TTC549 (cell line): ENCODE measurements at regions not wholly inside any gene's neighbourhood (a gene's known extent, or its start where the extent isn't known, plus 50 kb on each side); places are given as distances from the start of the nearest gene placed in this dataset.
"Not testable (repeated sequence)": the region's sequence is repeated elsewhere in the genome, so short reads cannot be mapped to it uniquely, and the experiment has no call there.

Experiments
- FAIRE-seq: peaks from 2 replicates; lab custom pipeline; 2012; peaks lifted over from hg19 to GRCh38; lab: Jason Lieb, UNC

DNA sequence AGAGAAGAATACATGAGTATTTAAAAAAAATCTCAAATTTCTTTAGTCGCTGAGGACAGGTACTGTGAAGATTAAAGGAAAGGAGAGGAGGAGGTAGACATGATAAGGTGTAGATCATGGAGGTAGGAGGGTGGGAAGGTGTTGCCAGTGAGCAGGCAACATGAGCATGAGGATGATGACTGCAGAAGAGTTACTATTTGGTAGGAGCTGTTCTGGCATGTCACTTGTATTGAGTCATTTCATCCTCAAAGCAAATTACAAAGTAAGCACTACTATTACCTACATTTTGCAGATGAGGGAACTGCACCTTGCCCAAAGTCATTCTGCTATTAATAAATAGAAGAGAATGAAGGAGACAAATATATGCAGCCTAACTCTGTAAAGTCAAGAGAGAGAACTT, 435.8 kb upstream of the KLF12 start:
- FAIRE-seq: no peak

DNA sequence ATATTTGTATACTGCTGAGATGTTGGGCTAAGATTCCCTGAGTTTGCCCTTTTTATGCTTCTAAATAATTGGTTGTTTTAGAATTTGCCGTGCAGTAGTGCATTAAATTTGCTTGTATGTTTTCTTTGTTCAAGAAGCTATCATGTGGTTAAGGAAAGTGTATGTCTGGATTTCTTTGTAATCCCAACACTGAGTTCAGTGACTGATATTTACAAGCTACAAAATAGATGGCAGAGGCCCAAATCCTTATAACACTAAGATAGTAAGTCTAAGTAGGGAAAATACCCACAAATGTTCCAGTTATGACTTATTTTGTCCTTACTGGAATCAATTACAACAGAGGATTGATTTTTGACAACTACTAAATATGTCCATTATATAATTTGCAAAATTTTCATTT, 435.0 kb upstream of the KLF12 start:
- no peak for FAIRE-seq

DNA sequence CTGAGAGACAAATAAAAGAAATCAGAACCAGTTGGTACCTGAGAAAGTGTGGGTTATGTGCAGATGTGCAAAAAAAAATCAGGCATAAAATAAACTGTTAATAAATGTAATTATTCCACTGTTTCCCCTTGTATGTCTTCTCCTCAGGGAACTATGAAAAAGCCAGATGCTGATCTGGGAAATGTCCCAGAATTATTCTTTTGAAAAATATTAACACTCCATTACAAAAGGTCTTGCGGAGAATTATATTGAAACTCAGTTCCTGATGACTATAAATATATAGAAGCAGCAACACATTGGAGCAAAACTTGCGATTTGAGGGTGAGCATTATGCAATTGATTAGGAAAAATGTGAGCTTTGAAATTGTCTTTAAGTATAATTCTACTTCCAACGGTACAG, 433.3 kb upstream of the KLF12 start:
- FAIRE-seq: no peak

DNA sequence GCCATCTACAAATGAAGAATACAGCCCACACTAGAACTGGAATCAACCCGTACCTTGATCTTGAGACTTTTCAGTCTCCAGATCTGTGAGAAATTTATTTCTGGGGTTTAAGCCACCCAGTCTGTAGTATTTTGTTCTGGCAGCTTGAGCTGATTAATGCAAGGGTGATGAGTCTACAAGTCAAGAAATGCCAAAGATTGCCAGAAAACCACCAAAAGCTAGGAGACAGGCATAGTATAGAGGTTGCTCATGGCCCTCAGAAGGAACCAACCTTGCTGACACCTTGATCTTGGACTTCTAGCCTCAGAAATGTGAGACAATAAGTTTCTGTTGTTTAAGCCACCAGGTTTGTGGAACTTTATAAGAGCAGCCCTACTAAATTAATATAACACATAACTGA, 428.2 kb upstream of the KLF12 start:
- no peak for FAIRE-seq

DNA sequence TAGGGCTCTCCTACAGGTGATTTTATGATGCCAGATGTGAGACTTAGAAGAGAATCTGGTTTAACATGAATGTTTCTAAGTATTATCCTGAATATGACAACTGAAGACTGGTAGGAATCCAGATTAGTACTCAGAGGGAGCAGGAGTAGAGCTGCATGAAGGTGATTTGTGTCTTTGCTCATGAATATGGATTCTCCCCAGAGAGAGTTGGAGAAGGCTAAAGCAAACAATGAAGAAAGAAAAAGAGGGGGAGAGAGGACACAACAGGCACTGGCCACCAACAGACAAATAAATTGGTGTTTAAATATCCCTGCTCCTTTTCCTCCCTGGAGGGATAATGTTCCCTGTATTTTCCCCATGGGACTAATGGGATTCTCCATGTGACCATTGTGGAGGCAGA, 427.0 kb upstream of the KLF12 start:
- no peak for FAIRE-seq

DNA sequence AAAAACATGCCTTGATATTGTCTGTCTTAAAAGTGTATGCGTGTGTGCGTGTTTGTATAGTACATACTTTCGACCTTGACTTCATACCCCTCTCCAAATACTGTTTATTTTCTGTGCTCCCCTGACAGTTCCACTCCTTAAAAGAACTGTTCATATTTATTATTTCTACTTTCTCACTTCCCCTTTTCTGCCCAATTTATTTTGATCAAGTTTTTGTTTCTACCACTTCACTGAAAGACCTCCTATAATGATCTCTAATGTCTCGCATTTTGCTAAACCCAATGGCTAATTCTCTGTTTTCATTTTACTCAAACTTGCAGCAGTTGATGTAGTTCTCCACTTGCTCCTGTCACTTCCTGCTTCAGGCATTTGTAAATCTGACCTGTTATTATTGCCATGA, 426.1 kb upstream of the KLF12 start:
- no peak for FAIRE-seq

DNA sequence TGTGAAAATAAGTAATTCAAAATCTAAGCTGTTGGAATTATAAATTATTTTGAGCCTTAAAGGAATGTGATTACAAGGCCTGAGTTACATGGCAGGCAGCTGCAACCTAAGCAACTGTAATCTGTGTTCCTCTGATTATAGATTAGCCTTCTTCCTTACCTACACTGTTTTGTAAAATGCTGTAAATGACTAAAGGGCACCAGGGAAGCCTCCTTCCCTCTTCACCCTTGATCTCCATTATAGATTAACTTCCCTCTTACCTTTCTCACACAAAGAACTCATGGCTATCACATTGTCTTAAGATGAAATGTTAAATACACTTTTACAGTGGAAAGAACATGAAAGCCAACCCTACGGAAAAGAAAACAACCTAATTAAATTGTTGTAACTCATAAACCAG, 423.7 kb upstream of the KLF12 start:
- FAIRE-seq: no peak

DNA sequence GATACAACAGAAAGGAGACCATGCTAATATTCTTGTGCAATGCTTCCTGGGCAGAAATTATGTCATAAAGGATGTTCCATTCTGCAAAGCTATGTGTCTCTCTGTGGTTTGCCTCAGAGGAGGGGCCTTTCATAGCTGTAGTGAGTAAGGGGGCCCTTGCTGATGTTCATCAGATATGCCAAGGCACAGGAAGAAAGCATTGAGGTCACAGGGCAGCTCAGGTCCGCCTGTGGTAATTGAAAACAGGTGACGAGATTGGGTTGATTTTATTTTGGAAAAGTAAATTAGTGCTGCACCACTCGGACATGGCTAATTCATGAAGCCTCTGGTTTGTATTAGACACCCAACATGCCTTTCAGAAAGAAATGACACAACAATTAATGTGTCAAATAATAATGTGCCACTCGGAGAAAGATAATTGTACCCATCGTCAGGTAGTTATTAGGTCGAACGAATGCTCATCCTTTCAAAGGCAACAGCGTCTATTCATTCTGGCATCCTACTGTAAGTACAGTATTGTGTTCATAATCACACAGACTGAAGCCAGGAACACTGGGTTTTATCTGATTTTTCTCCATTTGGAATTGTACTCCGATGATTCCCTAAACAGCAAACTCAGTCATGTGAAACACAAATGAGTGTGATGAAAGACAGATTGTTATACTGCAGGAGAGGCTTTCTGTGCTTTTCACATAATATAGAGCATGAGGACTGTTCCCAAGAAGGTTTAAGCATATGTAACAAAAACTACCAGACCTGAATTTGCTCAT, 421.6 kb upstream of the KLF12 start:
- FAIRE-seq: no peak

DNA sequence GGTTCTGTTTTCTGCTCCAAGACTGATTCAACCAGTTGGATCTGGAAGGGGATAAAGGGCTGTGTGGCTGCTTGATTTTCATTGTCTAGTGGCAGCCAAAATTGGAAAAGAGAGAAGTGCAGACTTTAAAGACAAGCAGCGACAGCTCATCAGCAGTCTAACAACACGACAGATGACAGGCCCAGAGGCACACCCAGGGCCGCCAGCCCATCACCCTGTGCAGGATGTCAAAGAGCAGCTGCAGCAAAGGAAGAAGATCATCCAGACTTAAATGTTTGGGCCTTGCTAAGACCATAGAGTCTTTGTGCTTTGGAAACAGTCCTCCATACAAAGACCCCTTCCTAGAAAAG, 421.0 kb upstream of the KLF12 start:
- FAIRE-seq: no peak

DNA sequence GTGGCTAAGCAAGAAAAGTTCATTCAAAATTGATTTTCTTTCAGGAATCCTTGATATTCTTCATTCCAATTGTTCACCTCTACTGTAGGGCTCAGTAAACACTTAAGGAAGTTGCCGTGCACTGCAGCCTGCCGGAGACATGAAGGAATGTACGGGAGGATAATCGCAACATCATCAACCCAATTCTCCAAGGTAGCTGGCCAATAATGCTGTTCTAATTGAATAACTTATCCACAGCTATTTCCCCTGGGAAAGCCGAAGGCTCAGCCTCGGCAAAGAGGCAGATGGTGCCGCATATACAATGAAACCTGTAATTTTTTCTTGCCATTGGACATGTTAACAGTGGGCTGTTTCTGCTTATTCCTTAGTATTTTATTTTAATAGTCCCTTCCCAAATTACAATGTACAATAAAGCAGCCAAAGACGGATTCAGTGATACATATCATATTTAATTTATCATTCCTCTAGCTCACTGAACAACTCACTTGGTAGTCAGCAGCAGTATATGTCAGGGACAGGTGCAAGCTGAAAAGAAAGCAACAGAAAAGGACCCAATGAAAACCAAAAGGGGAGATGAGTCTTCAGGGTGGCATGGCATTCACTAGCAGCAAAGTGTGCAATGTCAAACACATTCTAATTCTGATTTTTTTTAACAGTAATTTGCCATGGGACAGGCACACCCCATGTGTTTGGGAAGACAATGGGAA, 420.5 kb upstream of the KLF12 start:
- no peak for FAIRE-seq

DNA sequence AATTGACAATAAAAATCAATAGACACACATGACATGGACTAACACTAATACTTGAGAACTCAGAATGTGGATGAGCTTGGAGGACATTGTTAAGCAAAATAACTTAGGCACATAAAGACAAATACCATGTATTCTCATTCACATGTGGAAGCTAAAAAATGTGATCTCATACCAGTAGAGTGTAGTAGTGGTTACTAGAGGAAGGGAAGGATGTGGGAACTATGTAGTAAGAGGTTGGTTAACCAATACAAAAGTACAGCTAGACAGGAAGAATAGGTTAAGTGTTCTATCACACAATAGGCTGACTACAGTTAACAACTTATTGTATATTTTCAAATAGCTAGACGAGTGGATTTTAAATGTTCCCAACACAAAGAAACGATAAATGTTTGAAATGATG, 415.8 kb upstream of the KLF12 start:
- FAIRE-seq: no peak

DNA sequence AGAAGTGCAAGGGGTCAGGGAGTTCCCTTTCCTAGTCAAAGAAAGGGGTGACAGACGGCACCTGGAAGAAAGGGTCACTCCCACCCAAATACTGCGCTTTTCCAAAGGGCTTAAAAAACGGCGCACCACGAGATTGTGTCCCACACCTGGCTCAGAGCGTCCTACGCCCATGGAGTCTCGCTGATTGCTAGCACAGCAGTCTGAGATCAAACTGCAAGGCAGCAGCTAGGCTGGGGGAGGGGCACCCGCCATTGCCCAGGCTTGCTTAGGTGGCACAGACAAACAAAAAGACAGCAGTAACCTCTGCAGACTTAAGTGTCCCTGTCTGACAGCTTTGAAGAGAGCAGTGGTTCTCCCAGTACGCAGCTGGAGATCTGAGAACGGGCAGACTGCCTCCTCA, 402.4 kb upstream of the KLF12 start:
- FAIRE-seq: not testable (repeated sequence)

DNA sequence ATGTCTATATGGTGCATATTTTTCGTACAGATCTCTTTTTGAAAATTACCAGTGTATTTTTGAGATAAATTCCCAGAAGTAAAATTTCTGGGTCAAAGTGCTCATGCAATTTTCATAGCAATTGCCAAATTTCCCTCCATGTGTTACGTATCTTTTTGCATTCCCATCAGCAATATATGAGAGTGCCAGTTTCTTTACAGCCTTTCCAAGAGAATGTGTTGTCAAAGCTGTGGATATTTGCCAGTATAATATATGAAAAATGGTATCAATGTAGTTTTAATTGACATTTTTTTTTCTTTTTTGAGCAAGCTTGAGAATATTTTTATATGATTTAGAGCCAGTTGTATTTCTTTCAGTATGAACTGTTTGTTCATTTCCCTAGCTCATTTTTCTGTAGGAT, 399.0 kb upstream of the KLF12 start:
- no peak for FAIRE-seq

DNA sequence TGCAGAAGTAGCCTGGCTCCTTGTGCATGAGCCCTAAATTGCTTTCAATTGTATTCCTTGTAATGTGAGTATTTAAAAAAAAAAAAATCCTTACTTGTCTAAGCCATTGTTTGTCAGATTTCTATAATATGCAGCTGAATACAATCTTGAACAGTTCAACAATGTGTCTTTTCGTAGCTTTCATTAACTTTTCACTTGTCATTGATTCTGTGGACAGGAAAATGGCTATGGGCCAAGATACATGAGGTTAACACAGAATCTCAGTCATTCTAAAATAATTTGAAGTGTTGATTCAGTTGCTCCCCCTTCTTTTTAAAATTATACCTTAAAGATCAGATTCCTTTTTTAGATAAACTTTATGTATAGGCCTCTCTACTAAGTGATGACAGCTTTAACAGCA, 395.8 kb upstream of the KLF12 start:
- no peak for FAIRE-seq

DNA sequence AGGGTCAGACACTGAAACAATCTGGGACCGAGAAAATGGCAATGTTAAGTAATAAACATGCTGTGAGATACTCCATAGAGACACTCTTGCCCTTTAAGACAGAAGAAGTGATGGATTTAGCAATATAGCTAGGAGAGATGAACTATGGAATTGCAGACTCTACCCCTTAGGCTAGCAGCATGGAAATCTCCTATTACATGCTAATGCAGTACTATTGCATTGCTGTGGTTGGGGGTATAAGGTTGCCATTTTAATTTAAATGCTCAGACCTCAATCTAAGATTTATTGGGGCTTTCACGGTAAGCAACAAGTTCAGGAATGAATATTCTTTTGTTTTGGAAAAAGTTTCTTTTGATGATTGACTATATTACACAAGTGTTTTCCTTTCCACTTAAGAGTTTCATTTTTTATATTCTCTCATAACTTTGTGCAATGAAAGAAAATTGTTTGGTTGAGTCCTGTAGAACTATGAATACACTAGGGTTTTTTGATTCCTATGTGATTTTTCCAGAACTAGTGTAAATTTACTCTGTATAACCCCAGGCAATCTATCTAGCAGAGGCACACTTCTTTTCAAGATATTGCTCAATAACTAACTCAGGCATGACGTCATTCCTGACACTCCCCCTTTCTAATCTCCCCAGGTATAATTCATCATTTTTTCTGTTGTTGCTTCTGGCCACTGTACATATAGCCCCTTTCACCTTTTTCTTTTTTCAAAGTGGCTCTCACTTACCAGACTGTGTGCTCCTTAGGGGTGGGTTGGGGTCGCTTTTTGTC, 394.7 kb upstream of the KLF12 start:
- FAIRE-seq: no peak

DNA sequence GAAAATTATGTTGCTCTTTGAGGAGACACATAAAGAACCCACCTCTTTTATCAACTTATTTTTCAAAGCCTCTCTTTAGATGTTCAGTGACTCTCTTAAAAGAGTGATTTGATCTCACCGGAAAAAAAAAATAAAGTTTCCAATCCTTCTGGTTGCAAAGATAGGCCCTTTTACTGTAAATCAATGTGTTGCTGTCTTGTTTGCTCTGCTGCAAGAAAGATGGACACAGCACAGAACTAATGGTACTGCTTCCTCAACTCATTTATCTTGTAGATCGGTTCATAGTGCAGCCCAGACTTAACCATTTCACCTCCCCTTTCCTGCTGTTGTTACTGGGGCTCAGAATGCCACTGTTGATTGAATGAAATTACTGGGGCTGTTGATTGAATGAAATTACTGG, 388.9 kb upstream of the KLF12 start:
- no peak for FAIRE-seq

DNA sequence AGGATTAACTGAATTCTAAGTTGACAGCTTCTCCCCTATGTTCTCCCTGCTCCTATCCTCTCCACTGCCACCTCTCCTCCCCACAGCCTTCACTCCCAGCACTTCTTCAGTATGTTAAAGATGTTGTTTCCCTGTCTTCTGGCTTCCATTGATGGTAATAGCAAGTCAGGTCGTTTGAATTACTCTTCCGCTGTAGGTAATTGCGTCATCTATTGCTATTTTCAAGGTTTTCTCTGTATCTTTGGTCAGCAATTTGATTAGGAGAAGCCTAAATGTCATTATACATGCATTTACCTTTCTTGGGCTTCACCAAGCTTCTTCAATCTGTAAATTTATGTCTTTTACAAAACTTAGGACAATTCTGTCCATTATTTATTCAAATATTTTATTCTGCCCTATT, 377.3 kb upstream of the KLF12 start:
- FAIRE-seq: no peak

DNA sequence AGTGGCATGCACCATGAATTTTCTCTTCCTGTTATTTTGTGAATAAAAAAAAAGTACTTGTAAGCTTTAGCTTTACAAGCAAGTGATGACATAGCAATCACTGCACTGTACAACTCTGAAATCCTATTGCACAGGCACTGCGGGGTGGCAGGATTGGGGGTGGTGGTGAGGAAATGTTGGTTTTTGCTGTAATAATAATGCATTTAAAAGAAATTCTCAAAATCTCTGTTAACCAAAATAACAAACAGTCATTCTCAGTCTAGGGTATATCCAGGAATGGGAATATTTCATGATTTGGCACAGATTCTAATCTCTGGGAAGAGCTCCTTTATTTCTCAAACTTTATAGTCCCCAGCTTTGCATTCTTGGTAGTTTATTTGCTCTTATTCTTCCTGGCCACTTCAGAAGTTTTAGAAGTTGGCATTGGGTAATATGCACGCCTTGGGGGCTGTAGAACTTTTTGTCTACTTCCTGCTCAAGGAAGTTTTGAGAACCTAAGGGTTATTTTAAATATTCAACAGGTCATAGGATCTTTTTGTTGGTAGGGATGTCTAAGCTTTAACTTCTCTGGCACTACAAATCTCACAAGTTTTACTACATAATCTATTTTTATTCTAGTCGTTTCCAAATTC, 353.0 kb upstream of the KLF12 start:
- FAIRE-seq: no peak

DNA sequence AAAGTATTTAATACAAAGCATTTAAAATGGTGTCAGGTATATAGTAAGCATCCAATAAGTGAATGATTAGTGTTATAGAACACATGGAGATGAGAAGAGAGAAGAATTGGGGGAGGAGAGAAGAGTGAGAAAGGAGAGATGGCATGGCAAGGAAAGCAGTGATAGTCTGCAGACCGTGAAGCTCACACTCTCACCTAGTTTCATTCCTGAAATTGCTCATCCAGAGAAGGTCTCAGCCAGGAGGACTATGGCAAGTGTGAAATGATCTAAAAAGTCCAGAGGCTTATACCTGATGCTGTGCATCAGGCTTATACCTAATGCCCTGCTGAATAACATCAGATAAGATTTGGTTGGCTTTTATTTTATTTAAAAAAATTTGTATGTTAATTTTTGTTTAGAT, 351.6 kb upstream of the KLF12 start:
- FAIRE-seq: no peak

DNA sequence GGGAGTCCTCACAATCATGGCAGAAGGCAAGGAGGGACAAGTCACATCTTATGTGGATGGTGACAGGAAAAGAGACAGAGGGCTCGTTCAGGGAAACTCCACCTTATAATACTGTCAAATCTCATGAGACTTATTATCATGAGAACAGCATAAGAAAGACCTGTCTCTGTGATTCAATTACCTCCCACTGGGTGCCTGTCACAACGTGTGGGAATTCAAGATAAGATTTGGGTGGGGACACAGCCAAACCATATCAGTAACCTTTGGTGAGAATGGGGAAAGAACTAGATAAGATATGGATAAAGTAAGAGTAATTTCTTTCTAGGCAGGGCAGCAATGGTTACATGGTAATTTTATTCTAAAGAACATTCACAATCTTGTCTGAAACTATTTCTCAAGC, 344.9 kb upstream of the KLF12 start:
- FAIRE-seq: no peak

DNA sequence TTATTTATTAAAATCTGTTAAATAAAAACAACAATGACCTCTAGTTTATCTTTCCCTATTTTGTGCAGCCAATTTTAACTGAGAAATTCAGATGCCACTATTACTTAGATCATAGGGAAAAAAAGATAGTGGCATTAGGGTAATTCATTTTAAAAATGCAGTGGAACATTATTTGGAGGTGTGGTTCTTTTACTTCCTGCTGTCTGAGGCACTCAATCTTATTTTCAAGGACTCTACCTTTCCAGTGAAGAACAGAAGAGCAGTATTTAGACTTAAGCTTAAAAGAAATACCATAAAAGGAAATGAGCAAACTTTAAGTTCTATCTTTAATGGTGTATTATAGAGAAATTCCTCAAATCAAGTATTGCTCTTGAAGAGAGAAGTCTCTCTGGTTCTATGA, 342.6 kb upstream of the KLF12 start:
- no peak for FAIRE-seq

DNA sequence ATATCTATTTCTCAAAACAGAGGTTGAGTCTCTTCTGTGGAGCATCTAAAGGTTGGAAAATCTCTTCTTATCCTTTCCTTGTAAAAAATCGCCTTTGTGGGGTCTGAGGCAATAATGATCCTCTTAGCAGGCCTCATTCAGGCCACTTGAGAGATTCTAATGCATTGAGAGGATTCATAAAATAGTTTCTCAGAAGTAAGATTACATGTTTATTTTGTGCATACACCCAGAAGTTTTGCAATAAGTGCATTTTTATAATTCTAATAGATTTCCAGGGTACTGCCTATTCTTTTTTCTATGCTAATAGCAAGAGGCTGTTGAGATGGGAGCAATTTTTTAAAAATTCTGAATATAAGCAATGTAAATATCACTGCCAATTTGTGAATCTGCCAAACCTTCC, 342.2 kb upstream of the KLF12 start:
- FAIRE-seq: no peak

DNA sequence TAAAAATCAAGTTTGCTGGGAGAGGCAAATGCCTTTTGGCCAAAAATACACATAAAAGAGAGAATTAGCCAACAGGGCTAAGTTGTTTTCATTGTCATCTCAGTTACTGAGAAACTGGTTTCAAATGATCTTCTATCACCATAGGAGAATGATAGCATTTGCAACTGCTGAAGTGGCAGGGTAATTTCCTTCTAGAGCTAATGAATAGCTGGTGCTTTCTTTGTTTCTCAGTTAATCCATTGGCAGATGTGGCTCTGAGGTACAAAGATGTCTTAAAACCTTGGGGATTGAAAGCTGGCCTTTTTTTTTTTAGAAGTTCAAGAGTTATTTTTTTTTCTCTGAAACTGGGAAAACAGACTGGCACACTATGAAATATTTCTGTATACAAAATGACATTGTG, 332.7 kb upstream of the KLF12 start:
- FAIRE-seq: no peak
